K562 (cell line): ENCODE measurements at regions not wholly inside any gene's neighbourhood (a gene's known extent, or its start where the extent isn't known, plus 50 kb on each side); places are given as distances from the start of the nearest gene placed in this dataset.

Experiments used
- ATAC-seq: fragments of 200-7000 bp; cut with Tn5 transposase; 3 replicates; pipeline ENCODE4 v1.9.1; 2020; ENCODE audit warnings: moderate library complexity
- BruUV-seq: library from RNA; stranded (reverse); fragments of 400-500 nt; replicated peaks from 2 replicates; lab custom pipeline; 2021; lab: Mats Ljungman, UMichigan
- CTCF ChIA-PET: fragments of 300-600 bp; formaldehyde crosslinking; extraction: SDS; loops from one replicate; lab custom pipeline; 2021; ENCODE audit warnings: low intra/inter-chr PET ratio; lab: Yijun Ruan, JAX
- POLR2A ChIA-PET: fragments of 300-600, 350-650 bp; sonication (Branson Sonifier 250); formaldehyde crosslinking; extraction: SDS; loops from one replicate; lab custom pipeline; 2021; ENCODE audit warnings: antibody characterized with exemption, inconsistent platforms; lab: Yijun Ruan, JAX
- DNase-seq, 4 experiments: peaks; one replicate each; pipeline versions ENCODE4 v3.0.0 to v3.0.0-alpha.2; 2011 to 2018; ENCODE audit warnings: low spot score in 3 of 4, mixed read lengths in 3 of 4; ENCODE audit errors: extremely low read depth in 1 of 4
- FAIRE-seq: peaks from 2 replicates; lab custom pipeline; 2011; peaks lifted over from hg19 to GRCh38; lab: Jason Lieb, UNC
- H2AFZ ChIP-seq: 2 replicates; pipeline ENCODE4 v1.6.0; 2011; ENCODE audit warnings: low read depth, low read length, control low read depth, inconsistent platforms
- H3K27ac ChIP-seq: fragments of 200-600 bp; 3 replicates; pipeline ENCODE4 v1.8.0; 2011; ENCODE audit warnings: low read depth, mild to moderate bottlenecking, control low read depth, inconsistent platforms, low read length, moderate library complexity, mixed read lengths; ENCODE audit errors: extremely low read depth
- H3K27me3 ChIP-seq, 2 experiments: fragments of 300-600 bp in 1 of 2; 2 replicates in 1 of 2; 3 replicates in 1 of 2; pipeline versions ENCODE4 v1.6.0 to v1.8.0; 2011; ENCODE audit warnings: inconsistent platforms in 2 of 2, low read length in 2 of 2, mild to moderate bottlenecking in 1 of 2, mixed read lengths in 1 of 2, moderate library complexity in 1 of 2; ENCODE audit not compliant: control insufficient read depth in 2 of 2, insufficient read depth in 2 of 2
- H3K36me3 ChIP-seq: fragments of 300-600 bp; 3 replicates; pipeline ENCODE4 v1.8.0; 2011; ENCODE audit warnings: mild to moderate bottlenecking, low read length, inconsistent platforms; ENCODE audit not compliant: control insufficient read depth, insufficient read depth
- H3K4me1 ChIP-seq, 2 experiments: fragments of 200-600 bp in 1 of 2; replicated peaks in 1 of 2; 2 replicates in 1 of 2; 3 replicates in 1 of 2; pipeline versions ENCODE4 v1.5.1 to v1.8.0; 2011; ENCODE audit warnings: inconsistent platforms in 2 of 2, low read length in 2 of 2, mild to moderate bottlenecking in 1 of 2, mixed read lengths in 1 of 2, moderate library complexity in 1 of 2; ENCODE audit not compliant: control insufficient read depth in 2 of 2, insufficient read depth in 2 of 2
- H3K4me2 ChIP-seq: 2 replicates; pipeline ENCODE4 v1.6.1; 2011; ENCODE audit warnings: low read length, control low read depth, inconsistent platforms, mixed read lengths; ENCODE audit not compliant: insufficient read depth
- H3K4me3 ChIP-seq: fragments of 200-600 bp; sonication (generic), shearing (Covaris generic); 2 replicates; pipeline ENCODE4 v1.5.1; 2016; ENCODE audit warnings: control low read depth, inconsistent platforms
- H3K79me2 ChIP-seq: fragments of 200-600 bp; 3 replicates; pipeline ENCODE4 v1.8.0; 2011; ENCODE audit warnings: low read length, inconsistent platforms; ENCODE audit not compliant: control insufficient read depth, insufficient read depth
- H3K9ac ChIP-seq, 2 experiments: 2 replicates each; pipeline versions ENCODE4 v1.6.0 to v1.6.1; 2011; ENCODE audit warnings: low read depth in 2 of 2, low read length in 2 of 2, control low read depth in 1 of 2, inconsistent platforms in 1 of 2, mild to moderate bottlenecking in 1 of 2, mixed read lengths in 1 of 2; ENCODE audit not compliant: insufficient read depth in 1 of 2
- H3K9me1 ChIP-seq: one replicate; pipeline ENCODE4 v1.6.0; 2011; ENCODE audit warnings: inconsistent platforms, mild to moderate bottlenecking, low read length, moderate library complexity; ENCODE audit not compliant: control insufficient read depth, insufficient read depth
- H3K9me3 ChIP-seq: replicated peaks from 2 replicates; pipeline ENCODE4 v1.5.1; 2011; ENCODE audit warnings: low read depth, low read length, inconsistent platforms; ENCODE audit not compliant: control insufficient read depth, insufficient read depth
- H4K20me1 ChIP-seq: replicated peaks from 2 replicates; pipeline ENCODE4 v1.6.1; 2011; ENCODE audit warnings: low read length, inconsistent platforms, mixed read lengths; ENCODE audit not compliant: control insufficient read depth, insufficient read depth
- CHAMP1 ChIP-seq: fragments of 450-650 bp; IDR thresholded peaks from 2 replicates; pipeline ENCODE4 v1.6.1; 2016; ENCODE audit warnings: mild to moderate bottlenecking
- FOXA3 ChIP-seq, 2 experiments: fragments of 450-650 bp in 1 of 2; sonication (generic) in 1 of 2; formaldehyde crosslinking; IDR thresholded peaks in 1 of 2; conservative IDR thresholded peaks in 1 of 2; 2 replicates each; pipeline versions ENCODE4 v1.4.0 to v1.8.0; 2020 to 2022; ENCODE audit warnings: mild to moderate bottlenecking in 2 of 2, missing genetic modification reagents in 1 of 2
- FOXP1 ChIP-seq: sonication (generic); formaldehyde crosslinking; IDR thresholded peaks from 2 replicates; pipeline ENCODE4 v1.8.0; 2022; ENCODE audit warnings: mild to moderate bottlenecking, missing genetic modification reagents
- IRF2 ChIP-seq: sonication (generic); formaldehyde crosslinking; IDR thresholded peaks from 2 replicates; pipeline ENCODE4 v1.8.1; 2022; ENCODE audit warnings: mild to moderate bottlenecking, missing genetic modification reagents
- MECOM ChIP-seq: fragments of 250-450 bp; sonication (Bioruptor Pico); IDR thresholded peaks from 2 replicates; pipeline ENCODE4 v1.8.0; 2022; ENCODE audit warnings: inconsistent platforms
- MYC ChIP-seq, 2 experiments: fragments of 250-450 bp in 1 of 2; sonication (Bioruptor Pico) in 1 of 2; IDR thresholded peaks; 2 replicates each; pipeline versions ENCODE4 v1.5.1 to v1.6.1; 2012 to 2021; ENCODE audit warnings: low read depth in 2 of 2, borderline replicate concordance in 1 of 2, improper control_type of control experiment in 1 of 2, low read length in 1 of 2, mild to moderate bottlenecking in 1 of 2, moderate library complexity in 1 of 2
- NONO ChIP-seq, 2 experiments: fragments of 200-400 bp in 1 of 2; fragments of 450-650 bp in 1 of 2; formaldehyde crosslinking in 1 of 2; IDR thresholded peaks; 2 replicates each; pipeline ENCODE4 v1.6.1; 2017; ENCODE audit warnings: low read depth in 2 of 2, mild to moderate bottlenecking in 2 of 2, moderate library complexity in 2 of 2, low read length in 1 of 2
- SMAD4 ChIP-seq: fragments of 250-450 bp; sonication (Bioruptor Pico); conservative IDR thresholded peaks from 2 replicates; pipeline ENCODE4 v1.8.0; 2021; ENCODE audit warnings: inconsistent platforms, mild to moderate bottlenecking, moderate library complexity
- ZBTB43 ChIP-seq: sonication (generic); formaldehyde crosslinking; IDR thresholded peaks from 2 replicates; pipeline ENCODE4 v1.8.0; 2023; ENCODE audit warnings: mild to moderate bottlenecking, missing genetic modification reagents
- ZNF133 ChIP-seq: fragments of 250-450 bp; sonication (Bioruptor Pico); IDR thresholded peaks from 2 replicates; pipeline ENCODE4 v1.4.0; 2020; ENCODE audit warnings: mild to moderate bottlenecking
- ZNF280B ChIP-seq: fragments of 250-450 bp; sonication (Bioruptor Pico); IDR thresholded peaks from 2 replicates; pipeline ENCODE4 v1.5.1; 2021; ENCODE audit warnings: mild to moderate bottlenecking
- ZNF639 ChIP-seq, 2 experiments: fragments of 200-800 bp in 1 of 2; sonication (Bioruptor generic) in 1 of 2; sonication (generic) in 1 of 2; formaldehyde crosslinking in 1 of 2; IDR thresholded peaks in 1 of 2; conservative IDR thresholded peaks in 1 of 2; 2 replicates each; pipeline versions ENCODE4 v1.5.0 to v1.6.1; 2016 to 2020; ENCODE audit warnings: missing compliant biosample characterization in 1 of 2, missing genetic modification characterization in 1 of 2, missing genetic modification reagents in 1 of 2
- ZNF76 ChIP-seq: fragments of 250-450 bp; sonication (Bioruptor Pico); IDR thresholded peaks from 2 replicates; pipeline ENCODE4 v1.4.0; 2020; ENCODE audit warnings: mild to moderate bottlenecking, moderate library complexity, borderline replicate concordance
- WGBS: fragments of 100-300 bp; shearing (Covaris generic); methylation state at CpG from one replicate; pipeline ENCODE4 v1.1.6; 2016; ENCODE audit warnings: low coverage, mixed read lengths; ENCODE audit not compliant: insufficient coverage; ENCODE audit errors: missing lambda C conversion rate; 5-methylcytosine and 5-hydroxymethylcytosine counted together
- in situ Hi-C: fragments of 300-500 bp; cut with MboI; formaldehyde crosslinking; loops from 4 replicates; pipeline ENCODE4 v1.15.0; 2018; ENCODE audit warnings: inconsistent platforms, mixed read lengths
- intact Hi-C: fragments of 100-400 bp; cut with micrococcal nuclease; formaldehyde crosslinking; loops from 2 replicates; pipeline ENCODE4 v1.14.2; 2022

GRCh38 chr14:101178184-101179072 is 274.9 kb upstream of the RTL1 start:
- Histone ChIP-seq H3K4me2 (no peak overlapping the region), H3K9me3 (no peaks in the 10 kb centered on the region), H2AFZ (no peak overlapping the region), H3K27me3 (peaks cover 0 to 24% of the 10 kb centered on the region in 2 experiments; a peak in 4 of 5 replicates), H3K9ac (no peak overlapping the region), H3K79me2 (no peaks in the 10 kb centered on the region), H4K20me1 (no peaks in the 10 kb centered on the region), H3K36me3 (no peaks in the 10 kb centered on the region), H3K9me1 (no peaks in the 10 kb centered on the region), H3K4me3 (no peak overlapping the region), H3K27ac (no peak overlapping the region), H3K4me1 (peaks cover 0 to 3% of the 10 kb centered on the region in 2 experiments; a peak in 1 of 5 replicates)
- ATAC-seq = no peak
- BruUV-seq = no TSS peak
- in situ Hi-C loops = no loop called here
- CTCF ChIA-PET = no interaction called here
- intact Hi-C loops = no loop called here
- FAIRE-seq = no peak
- POLR2A ChIA-PET = interaction anchor here (0.6 kb wide), 1 partner anchor 338 kb away, joined by 3 read pairs; no protein-coding TSS in a partner anchor
- WGBS = under 1% methylated on average over 18 of the region's 22 CpGs
- TF ChIP-seq SMAD4 (CRISPR knock-in tag) (no peak), NONO (IDR thresholded peaks at IDR 0.05; ENCODE audit: low read depth in 2 of 2, low read length in 1 of 2) (no peak), ZBTB43 (no peak), ZNF639 (CRISPR knock-in tag; conservative IDR thresholded peaks at IDR 0.05 in 1 of 2, IDR thresholded peaks at IDR 0.05 in 1 of 2) (no peak), ZNF133 (no peak), CHAMP1 (no peak), MECOM (no peak), ZNF76 (no peak), FOXP1 (CRISPR knock-in tag) (no peak), IRF2 (CRISPR knock-in tag) (no peak), FOXA3 (CRISPR knock-in tag; conservative IDR thresholded peaks at IDR 0.05 in 1 of 2, IDR thresholded peaks at IDR 0.05 in 1 of 2) (no peak), MYC (IDR thresholded peaks at IDR 0.05; ENCODE audit: low read depth, low read length) (no peak), MYC (CRISPR knock-in tag; IDR thresholded peaks at IDR 0.05; ENCODE audit: borderline replicate concordance, low read depth) (no peak), ZNF280B (CRISPR knock-in tag) (no peak)
- no peak for DNase-seq
